Suprapubic skin (tissue), 4 donors: ENCODE measurements at regions not wholly inside any gene's neighbourhood (a gene's known extent, or its start where the extent isn't known, plus 50 kb on each side); places are given as distances from the start of the nearest gene placed in this dataset.

Source experiments
- CTCF ChIP-seq, 2 donors: fragments of 200-600 bp in 1 of 2; fragments of 450-650 bp in 1 of 2; sonication (generic) in 1 of 2; IDR thresholded peaks; one replicate each; pipeline ENCODE4 v1.5.1; 2016 to 2019; ENCODE audit warnings: antibody characterized with exemption in 2 of 2, mild to moderate bottlenecking in 1 of 2, moderate library complexity in 1 of 2
- EP300 ChIP-seq: sonication (generic); formaldehyde crosslinking; IDR thresholded peaks from one replicate; pipeline ENCODE4 v1.6.1; 2017; ENCODE audit warnings: antibody characterized with exemption
- POLR2A ChIP-seq, 2 donors: fragments of 450-650 bp; IDR thresholded peaks; one replicate each; pipeline ENCODE4 v1.6.1; 2017; ENCODE audit warnings: antibody characterized with exemption in 2 of 2, mild to moderate bottlenecking in 2 of 2, moderate library complexity in 2 of 2
- POLR2AphosphoS5 ChIP-seq, 3 donors: sonication (generic); formaldehyde crosslinking; IDR thresholded peaks; one replicate each; pipeline ENCODE4 v1.6.1; 2017; ENCODE audit warnings: antibody characterized with exemption in 3 of 3

GRCh38 chr1:106217765-106218164 lies 838.7 kb upstream of the PRMT6 start:
- no peak for TF ChIP-seq POLR2A (IDR thresholded peaks at IDR 0.05)
- no peak for TF ChIP-seq CTCF (IDR thresholded peaks at IDR 0.05)
- no peak for TF ChIP-seq EP300
- TF ChIP-seq POLR2AphosphoS5 (IDR thresholded peaks at IDR 0.05): no peak
